Endothelial cell (in vitro differentiated cells): ENCODE measurements at regions not wholly inside any gene's neighbourhood (a gene's known extent, or its start where the extent isn't known, plus 50 kb on each side); places are given as distances from the start of the nearest gene placed in this dataset.

Experiments
- DNase-seq: peaks from one replicate; pipeline ENCODE4 v3.0.0; 2021; ENCODE audit warnings: low spot score
- H3K27ac Mint-ChIP-seq: one replicate; pipeline ENCODE4 v1.8.0; 2021; ENCODE audit warnings: mixed read lengths, inconsistent platforms; ENCODE audit not compliant: unreplicated experiment
- H3K27me3 Mint-ChIP-seq: one replicate; pipeline ENCODE4 v1.8.0; 2021; ENCODE audit warnings: mild to moderate bottlenecking, moderate library complexity, mixed read lengths, inconsistent platforms; ENCODE audit not compliant: unreplicated experiment
- H3K36me3 Mint-ChIP-seq: one replicate; pipeline ENCODE4 v1.8.0; 2021; ENCODE audit warnings: mild to moderate bottlenecking, low read depth, mixed read lengths, inconsistent platforms; ENCODE audit not compliant: unreplicated experiment
- H3K4me1 Mint-ChIP-seq: one replicate; pipeline ENCODE4 v1.8.0; 2021; ENCODE audit warnings: mild to moderate bottlenecking, mixed read lengths, inconsistent platforms; ENCODE audit not compliant: unreplicated experiment
- H3K4me3 Mint-ChIP-seq: one replicate; pipeline ENCODE4 v1.8.0; 2021; ENCODE audit warnings: mild to moderate bottlenecking, mixed read lengths, inconsistent platforms; ENCODE audit not compliant: unreplicated experiment
- H3K9me3 Mint-ChIP-seq: one replicate; pipeline ENCODE4 v1.8.0; 2021; ENCODE audit warnings: mixed read lengths, inconsistent platforms; ENCODE audit not compliant: unreplicated experiment
- TF ChIP-seq, protein P1 (sequence below): fragments of 200-600 bp; sonication (generic); IDR thresholded peaks from one replicate; pipeline ENCODE4 v1.5.0; 2021; ENCODE audit warnings: antibody characterized with exemption; ENCODE audit not compliant: unreplicated experiment

- no peak overlapping the region for H3K4me3 Mint-ChIP-seq
- TF ChIP-seq, protein P1, sequence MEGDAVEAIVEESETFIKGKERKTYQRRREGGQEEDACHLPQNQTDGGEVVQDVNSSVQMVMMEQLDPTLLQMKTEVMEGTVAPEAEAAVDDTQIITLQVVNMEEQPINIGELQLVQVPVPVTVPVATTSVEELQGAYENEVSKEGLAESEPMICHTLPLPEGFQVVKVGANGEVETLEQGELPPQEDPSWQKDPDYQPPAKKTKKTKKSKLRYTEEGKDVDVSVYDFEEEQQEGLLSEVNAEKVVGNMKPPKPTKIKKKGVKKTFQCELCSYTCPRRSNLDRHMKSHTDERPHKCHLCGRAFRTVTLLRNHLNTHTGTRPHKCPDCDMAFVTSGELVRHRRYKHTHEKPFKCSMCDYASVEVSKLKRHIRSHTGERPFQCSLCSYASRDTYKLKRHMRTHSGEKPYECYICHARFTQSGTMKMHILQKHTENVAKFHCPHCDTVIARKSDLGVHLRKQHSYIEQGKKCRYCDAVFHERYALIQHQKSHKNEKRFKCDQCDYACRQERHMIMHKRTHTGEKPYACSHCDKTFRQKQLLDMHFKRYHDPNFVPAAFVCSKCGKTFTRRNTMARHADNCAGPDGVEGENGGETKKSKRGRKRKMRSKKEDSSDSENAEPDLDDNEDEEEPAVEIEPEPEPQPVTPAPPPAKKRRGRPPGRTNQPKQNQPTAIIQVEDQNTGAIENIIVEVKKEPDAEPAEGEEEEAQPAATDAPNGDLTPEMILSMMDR: no peak
- DNase-seq: no peak
- H3K4me1 Mint-ChIP-seq: no peaks in the 10 kb centered on the region
- no peaks in the 10 kb centered on the region for H3K36me3 Mint-ChIP-seq
- peaks cover 4% of the 10 kb centered on the region for H3K27me3 Mint-ChIP-seq
- H3K9me3 Mint-ChIP-seq: no peaks in the 10 kb centered on the region
- H3K27ac Mint-ChIP-seq: no peak overlapping the region
Observed at GRCh38 chr6:166725571-166725970, 98.5 kb upstream of the RPS6KA2 start.

GRCh38 chr6:166724576-166724975 lies 97.5 kb upstream of the RPS6KA2 start:
- Mint-ChIP-seq H3K4me3 (no peak overlapping the region), H3K27me3 (peaks cover 4% of the 10 kb centered on the region), H3K36me3 (no peaks in the 10 kb centered on the region), H3K4me1 (no peaks in the 10 kb centered on the region), H3K27ac (no peak overlapping the region), H3K9me3 (no peaks in the 10 kb centered on the region)
- TF ChIP-seq, protein P1: no peak
- no peak for DNase-seq

DNA sequence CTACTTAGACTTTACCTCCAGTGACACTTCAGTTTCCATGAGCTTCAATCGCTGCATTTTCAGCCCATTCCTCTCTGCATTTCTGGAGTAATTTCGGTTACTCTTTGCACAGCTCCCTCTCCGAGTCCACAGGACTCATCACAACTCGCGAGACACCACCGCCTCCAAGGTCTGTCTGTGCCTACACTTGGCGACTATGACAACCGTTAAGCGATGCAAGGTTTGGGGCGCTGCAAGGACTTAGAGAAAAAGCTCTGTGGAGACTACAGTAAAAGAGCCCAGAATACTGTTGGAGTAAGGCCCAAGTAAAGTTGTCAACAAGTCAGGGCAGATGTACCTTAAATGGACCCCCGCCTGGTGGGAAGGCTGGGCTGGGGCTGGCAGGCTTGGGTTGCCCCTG lies 95.7 kb upstream of the RPS6KA2 start:
- DNase-seq: no peak
- Mint-ChIP-seq H3K36me3 (no peaks in the 10 kb centered on the region), H3K4me1 (no peaks in the 10 kb centered on the region), H3K27me3 (peaks cover 2% of the 10 kb centered on the region), H3K4me3 (no peak overlapping the region), H3K27ac (no peak overlapping the region), H3K9me3 (no peaks in the 10 kb centered on the region)
- TF ChIP-seq, protein P1: no peak

DNA sequence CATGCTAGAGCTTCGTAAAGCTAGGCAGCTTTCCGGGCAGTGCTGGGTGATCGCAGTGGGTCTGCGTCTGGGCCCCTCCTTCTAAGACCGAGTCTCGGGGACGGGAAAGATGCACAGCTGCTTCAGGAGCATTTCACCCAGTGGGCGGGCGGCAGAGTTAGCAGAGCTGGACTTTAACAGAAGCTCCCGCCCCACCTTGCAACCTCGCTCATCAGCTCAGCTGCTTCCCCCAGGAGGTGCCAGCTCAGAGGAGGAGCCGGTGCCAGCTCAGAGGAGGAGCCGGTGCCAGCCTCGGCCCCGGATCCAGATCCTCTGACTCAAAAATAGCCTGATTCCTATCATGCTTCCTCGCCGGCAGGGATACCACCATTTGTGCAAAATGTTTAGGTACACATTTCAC lies 94.5 kb upstream of the RPS6KA2 start:
- no peak for DNase-seq
- Mint-ChIP-seq H3K36me3 (no peaks in the 10 kb centered on the region), H3K27ac (no peak overlapping the region), H3K4me3 (no peak overlapping the region), H3K27me3 (peaks cover 2% of the 10 kb centered on the region), H3K4me1 (no peaks in the 10 kb centered on the region), H3K9me3 (no peaks in the 10 kb centered on the region)
- TF ChIP-seq, protein P1: no peak

DNA sequence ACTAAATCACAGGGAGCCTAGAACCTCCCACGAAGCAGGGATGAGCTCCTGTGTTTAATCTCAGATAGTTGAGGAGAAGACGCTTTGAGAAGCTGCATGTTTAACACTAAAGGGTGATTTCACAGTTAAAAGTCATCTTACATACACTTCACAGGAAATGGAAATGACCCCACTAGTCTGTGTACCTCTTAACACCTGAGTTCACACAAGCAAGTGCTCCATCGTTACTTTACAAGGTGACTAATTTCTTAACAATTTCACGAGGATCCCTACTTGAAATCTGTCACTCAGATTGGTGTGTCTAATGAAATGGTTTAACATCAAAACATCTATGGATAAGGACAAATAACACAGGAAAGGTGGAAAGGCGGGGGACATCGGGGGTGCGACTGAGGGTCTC lies 93.8 kb upstream of the RPS6KA2 start:
- Mint-ChIP-seq H3K36me3 (no peaks in the 10 kb centered on the region), H3K4me3 (no peak overlapping the region), H3K4me1 (no peaks in the 10 kb centered on the region), H3K27ac (no peak overlapping the region), H3K9me3 (no peaks in the 10 kb centered on the region), H3K27me3 (peaks cover 2% of the 10 kb centered on the region)
- no peak for DNase-seq
- TF ChIP-seq, protein P1: no peak
